ENCODE measurements at regions not wholly inside any gene's neighbourhood (a gene's known extent, or its start where the extent isn't known, plus 50 kb on each side); places are given as distances from the start of the nearest gene placed in this dataset.

DNA sequence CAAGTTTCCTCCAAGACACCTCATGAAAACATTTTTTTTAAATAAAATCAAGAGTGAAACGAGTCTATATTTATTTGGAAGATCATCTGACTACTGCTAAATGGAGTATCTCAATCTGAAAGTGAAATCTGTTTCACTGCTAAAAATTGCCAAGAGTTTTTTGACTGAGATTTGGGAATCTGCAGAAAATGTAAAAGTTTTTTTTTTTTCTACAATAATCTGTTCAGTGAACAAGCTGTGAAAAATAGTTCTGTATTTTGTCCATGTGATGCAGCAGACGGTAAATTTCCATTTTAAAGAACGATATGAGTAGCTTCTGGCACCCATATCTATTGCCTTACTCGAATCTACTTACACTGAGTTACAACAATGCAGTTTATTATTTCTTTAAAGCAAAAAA lies 519.7 kb downstream of the PLCL1 start:
- DNase-seq = no peak

DNA sequence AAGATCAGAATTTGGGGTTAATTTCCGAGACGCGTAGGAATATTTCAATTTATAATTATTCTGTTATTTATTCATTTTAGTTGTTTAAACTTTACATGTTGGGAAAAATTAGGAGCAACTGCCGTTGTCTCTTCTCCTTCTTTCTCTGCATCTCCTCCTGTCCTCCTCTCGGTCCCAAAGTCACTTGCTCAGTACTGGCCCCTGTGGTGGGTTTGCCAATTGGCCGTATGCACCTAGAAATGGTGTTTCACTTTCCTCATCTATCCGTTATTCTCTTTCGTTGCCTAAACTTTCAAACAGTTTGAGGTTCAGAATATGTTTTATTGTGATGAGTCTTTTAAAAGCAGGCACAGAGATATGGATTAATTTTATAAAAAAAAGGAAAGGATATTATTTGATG lies 517.9 kb downstream of the PLCL1 start:
- DNase-seq = no peak

DNA sequence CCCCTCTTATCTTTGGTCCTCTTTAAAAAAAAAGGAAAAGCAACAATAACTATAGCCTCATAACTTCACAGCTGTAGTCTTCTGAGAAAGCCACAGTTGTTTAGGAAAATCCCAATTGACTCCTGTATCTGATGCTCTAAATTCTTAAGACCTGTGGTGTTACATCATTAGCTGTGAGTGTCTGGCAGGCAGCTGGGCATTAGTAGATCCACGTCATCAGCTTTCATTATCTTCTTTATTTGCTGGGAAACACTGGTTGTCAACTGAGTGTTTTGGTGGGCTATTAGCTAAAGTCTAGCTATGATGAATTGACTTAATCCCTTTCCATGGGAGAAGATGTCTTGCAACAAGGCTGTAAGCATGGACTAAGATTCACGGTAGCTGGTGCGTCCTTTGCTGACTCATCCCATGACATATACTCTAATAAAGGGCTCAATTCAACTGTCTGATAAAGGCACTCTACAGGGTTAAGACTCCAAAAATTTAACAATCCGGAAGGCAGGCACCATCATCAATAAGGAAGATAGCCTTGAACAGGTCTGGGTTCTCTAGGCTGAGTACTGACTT lies 517.2 kb downstream of the PLCL1 start:
- DNase-seq = no peak

DNA sequence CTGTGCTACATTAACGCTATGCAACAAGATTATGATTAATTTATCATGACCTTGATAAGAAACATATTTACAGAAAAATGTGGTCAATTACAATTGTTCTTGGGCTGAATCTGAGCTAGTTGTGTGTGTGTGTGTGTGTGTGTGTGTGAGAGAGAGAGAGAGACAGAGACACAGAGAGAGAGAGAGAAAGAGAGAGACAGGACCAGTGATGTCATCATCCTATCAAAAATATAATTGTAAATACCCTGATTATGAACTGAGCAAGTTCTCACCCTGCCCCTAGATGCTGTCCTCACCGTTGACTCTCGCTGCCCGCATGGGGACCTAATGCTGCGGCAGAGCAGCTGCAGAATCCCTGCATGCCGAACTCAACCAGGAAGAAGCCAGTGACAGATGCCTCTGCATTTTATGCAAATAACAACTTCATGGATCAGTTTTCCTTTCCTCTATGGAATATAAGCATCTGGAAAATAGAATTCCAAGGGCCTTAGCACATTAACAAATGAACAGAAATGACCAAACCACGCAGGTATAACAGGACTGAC lies 512.5 kb downstream of the PLCL1 start:
- DNase-seq = no peak

DNA sequence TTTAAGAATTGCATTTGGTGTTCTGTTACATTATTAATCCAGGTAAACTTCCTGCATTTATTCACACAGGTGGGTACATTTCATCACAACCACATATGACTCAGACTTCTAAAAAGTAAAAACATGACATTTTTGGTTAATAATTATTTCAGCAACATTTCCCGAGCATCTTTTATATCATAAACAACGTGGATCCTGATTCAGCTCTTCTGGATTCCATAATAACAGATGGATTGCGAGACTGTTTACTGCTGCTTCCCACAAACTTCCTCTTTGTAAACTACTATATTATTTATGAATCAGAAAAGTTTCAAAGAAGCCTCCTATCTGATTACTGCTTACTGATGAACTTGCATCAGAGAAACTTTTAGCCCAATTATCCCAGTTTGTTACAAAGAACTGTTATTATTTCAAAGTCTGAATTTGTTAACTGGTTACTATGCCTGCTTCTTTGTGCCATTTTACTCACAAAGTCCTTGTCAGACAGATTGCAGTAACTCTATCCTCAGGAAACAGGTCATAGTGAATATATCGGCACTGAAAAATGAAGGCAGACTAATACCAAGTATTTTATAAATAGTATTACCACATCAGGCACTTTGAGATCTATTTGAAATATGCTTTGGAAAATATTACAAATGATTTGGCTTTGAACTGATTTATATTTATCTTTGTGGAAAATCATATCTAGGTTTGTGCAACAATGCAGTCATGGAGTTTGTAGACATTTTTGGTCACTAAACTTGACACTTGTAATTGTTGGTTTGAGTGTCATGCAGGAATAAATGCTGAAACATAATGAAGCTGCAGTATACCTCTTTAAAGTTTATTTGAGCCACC lies 511.6 kb downstream of the PLCL1 start:
- DNase-seq = no peak

DNA sequence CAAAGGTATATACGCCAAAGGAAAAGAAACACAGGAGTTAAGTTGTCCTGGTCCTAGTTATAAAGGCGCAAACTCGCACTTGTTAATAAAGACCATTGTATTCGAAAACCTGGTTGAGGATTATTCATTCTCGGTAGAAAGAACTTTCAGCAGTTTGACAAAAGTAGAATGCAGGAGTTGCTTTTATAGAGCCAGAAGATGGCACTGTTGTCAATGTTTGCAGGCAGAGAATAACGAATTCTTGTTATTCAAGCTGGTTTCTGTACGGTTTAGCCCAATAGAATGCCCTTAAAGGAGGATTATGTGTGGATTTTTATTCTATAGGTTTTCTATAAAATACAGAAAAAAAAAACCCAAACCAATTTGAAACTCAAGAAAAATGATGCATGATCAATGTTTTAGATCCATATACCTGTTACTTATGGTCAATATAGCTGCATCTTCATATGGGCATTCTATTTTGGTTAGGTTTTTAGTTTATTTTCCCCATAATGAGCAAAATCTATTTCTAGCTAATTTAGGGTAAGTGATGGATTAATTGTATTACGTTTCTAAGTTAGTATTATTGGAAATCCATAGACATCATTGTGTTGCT lies 510.3 kb downstream of the PLCL1 start:
- DNase-seq = peak; percentile 46

- DNase-seq = no peak
Measured at GRCh38 chr2:198312596-198313483, 508.4 kb downstream of the PLCL1 start.

DNA sequence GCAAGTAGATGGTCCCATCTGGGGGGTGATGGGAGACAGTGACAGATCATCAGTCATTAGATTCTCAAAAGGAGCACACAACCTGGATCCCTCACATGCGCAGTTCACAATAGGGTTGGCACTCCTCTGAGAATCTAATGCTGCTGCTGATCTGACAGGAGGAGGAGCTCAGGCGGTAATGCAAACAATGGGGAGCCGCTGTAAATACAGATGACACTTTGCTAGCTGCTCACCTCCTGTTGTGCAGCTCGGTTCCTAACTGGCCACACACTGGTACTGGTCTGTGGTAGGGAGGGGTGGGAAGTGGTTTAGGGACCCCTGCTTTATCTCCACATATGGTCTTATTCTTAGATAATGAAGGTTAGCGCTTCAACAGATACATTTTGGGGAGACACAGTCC lies 506.6 kb downstream of the PLCL1 start:
- DNase-seq = no peak

DNA sequence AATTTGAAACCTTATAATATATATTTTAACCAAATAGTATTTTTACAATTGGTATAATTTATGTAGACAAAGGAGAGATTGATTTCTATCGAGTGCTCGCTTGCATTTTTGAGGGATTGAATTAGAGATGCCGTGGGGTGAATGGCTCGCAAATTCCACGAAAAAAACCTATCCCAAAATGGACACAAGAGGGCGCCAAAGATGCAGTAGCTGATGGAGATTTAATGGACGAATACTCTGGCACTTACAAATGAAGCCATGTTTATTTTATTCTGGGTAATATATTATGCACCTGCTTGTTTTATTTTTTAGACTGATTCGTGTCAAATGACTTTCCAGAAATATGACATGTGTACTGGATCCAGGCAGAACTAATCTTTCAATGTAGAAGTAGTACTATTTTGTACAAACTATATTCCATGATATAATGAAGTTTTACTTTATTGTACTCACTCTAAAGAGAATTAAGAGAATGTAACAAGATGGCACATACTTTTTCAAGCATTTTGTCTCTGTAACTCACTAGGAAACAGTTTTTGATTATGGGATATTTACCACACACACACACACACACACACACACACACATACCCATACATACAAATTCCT lies 505.4 kb downstream of the PLCL1 start:
- DNase-seq = peak; percentile 62

DNA sequence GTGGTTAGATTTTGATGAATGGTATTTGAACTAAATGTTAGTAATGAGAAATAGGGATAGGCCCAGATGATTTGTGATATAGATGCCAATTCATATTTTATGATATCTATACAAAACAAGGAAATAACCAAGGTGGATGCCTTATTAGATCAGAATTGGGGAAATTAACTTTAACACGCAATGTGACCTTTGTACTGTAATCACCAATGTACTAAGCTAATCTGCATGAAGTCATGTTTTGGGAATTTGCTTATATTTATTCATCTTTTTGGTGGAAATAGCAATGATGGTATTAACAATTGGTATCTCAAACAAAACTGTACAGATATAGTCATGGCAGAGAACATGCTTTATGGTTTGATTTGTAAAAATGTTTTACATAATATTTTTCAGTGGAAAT lies 504.7 kb downstream of the PLCL1 start:
- no peak for DNase-seq

DNA sequence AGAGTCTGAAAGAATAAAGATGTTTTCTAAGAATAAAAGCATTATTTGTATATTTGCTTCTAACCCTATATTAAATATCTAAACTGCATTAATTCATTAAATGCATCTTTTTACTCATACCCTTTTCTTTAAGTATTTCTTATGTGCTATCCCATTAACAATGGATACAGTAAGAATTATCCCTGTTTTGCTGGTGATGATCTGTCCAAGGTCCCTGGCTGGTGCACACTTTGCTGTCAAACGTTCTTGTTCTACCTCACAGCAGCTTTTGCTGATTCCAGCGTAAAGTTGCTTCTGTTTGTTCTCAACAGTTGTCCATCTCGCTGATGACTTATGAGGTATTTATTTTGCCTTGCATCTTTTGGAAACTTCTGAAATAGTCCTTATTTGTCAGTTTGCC lies 504.0 kb downstream of the PLCL1 start:
- DNase-seq = no peak

GRCh38 chr2:198307093-198307492 lies 502.7 kb downstream of the PLCL1 start:
- DNase-seq = no peak

GRCh38 chr2:198304859-198305258 lies 500.5 kb downstream of the PLCL1 start:
- DNase-seq = no peak

DNA sequence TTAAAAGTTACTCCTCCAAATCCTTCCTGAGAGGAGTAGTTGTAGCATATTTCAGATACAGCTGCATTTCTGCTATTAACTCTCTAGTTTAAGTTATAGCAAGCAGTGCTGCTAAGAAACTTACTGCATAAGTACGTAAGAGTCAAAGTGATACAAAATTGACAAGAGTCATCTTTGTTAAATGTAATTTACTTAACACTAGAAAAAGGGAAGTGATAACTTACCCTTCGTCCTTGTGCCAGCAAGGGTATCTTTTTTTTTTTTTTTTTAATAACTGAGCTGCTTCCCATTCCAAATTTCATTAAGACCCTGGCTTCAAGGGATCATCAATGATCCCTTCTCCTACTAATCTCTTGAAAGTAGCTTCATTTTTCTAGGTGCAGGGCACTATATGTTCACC lies 493.0 kb downstream of the PLCL1 start:
- no peak for DNase-seq

DNA sequence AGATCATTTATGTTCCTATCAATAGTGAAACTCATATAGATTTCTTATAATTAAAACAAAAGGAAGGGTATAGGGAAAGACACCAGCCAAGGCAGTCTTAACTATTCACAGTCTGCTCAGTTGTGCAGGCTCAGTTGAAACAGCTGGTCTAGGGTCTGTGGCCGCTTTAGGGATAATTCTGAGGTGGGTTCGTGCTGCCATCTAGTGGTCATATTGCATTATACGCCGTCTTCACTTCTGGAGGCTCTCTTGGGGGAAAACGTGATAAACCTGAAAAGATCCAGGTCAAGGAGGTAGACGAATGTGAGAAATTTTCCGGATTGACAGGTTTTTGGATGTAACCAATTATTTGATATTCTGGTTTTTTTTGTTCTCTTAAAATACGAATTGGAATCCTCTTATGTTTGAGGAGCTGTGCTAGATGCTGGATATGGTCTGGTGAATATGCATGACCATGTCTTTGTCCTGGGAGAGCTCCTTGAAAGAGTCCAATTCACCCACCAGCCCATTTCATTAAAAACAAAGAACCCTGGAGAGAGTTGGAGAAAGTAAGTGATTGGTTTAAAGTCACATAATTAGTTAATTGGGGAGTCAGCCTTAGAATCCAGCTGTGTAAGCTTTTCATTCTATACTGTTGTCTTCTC lies 492.4 kb downstream of the PLCL1 start:
- peak; percentile 65 for DNase-seq

GRCh38 chr2:198293281-198293680 lies 488.9 kb downstream of the PLCL1 start:
- no peak for DNase-seq

- DNase-seq = no peak
Measured at GRCh38 chr2:198289811-198290210, 485.4 kb downstream of the PLCL1 start.

DNA sequence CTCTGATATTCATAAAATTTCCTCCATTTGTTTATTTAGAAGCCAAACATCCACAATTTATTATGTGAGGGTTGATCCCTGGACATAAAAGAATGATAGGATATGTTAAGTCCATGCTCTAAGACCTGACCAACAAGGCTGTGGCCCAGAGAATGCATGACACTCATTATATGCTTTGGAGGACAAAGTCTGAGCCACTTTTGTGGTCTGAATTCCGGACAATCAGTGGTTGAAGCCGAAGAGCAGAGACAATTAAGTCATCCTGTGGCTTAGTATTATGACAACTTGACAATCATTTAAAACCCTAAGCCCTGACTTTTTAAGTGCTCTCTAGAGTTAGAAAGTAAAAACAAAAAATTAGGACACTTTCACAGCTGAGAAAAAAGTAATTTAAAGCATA lies 483.3 kb downstream of the PLCL1 start:
- DNase-seq = no peak

DNA sequence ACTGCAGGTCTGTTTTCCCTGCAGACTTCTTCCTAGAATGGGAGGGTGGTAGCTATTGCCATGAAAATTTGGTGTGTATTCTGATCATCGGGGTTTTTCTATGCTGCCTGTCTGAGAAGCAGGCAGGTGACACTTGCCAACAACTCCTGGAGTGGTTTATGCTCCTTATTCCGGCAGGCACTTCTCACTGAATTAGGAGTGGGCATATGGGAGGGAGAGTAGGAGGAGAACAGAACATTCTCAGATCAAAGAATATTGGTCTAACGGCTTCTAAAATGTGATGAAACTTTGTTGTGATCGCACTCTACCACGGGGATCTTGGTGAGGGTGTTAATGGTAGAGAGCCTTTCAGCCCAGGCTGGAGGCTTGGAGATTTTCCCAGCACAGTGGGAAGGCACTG lies 480.8 kb downstream of the PLCL1 start:
- no peak for DNase-seq

DNA sequence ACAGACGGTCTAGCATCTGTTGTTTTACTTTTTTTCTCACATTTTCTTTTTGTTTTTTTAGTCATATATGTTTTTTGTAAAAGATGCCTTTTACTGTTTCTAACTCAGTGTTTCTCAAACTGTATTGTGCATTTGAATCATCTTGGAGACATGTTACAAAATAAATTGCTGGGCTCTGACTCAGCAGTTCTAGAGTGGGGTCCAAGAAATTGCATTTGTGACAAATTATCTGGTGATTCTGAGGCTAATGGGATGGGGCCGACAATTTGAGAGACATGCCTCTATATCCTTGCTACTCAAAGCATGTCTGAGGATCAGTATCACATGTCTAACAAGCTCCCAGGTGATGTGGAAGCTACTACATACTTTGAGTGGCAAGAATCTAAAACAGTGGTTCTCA lies 478.8 kb downstream of the PLCL1 start:
- DNase-seq = no peak

GRCh38 chr2:198282061-198282460 lies 477.7 kb downstream of the PLCL1 start:
- no peak for DNase-seq

DNA sequence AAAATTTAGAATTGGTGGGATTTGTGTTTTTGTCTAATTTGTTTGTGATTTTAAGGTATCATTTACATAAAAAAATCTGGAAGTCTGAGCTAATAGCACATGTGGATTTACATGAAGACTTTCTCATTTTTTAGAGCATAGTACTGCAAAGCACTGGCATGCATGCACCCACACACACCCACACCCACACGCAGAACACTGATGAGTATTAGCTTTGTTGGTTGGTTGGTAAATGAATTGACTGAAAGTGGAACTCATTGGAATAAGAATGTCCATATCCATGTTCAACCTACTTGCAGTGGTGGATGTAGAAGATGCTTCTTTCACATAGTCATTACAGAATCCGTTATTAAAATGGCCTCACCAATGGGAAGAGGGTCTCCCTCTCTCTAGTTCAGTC lies 475.8 kb downstream of the PLCL1 start:
- DNase-seq = no peak

All from CD4-positive, alpha-beta T cell treated with Interleukin-12 subunit alpha and Interleukin-12 subunit beta, for 1 hour (primary cell).